RWPE2 (cell line): ENCODE measurements at regions not wholly inside any gene's neighbourhood (a gene's known extent, or its start where the extent isn't known, plus 50 kb on each side); places are given as distances from the start of the nearest gene placed in this dataset.

ENCODE experiments used
- ATAC-seq: fragments of 200-7000 bp; cut with Tn5 transposase; 3 replicates; pipeline ENCODE4 v1.9.1; 2021; ENCODE audit warnings: low read depth
- DNase-seq: peaks from one replicate; pipeline ENCODE4 v3.0.0-alpha.2; 2020; ENCODE audit warnings: low spot score
- H3K27ac ChIP-seq: fragments of 450-650 bp; 2 replicates; pipeline ENCODE4 v1.5.1; 2017; ENCODE audit warnings: mild to moderate bottlenecking; ENCODE audit not compliant: poor library complexity, severe bottlenecking
- H3K27me3 ChIP-seq: fragments of 250-450 bp; sonication (Bioruptor Pico); 2 replicates; pipeline ENCODE4 v1.5.1; 2021; ENCODE audit warnings: mild to moderate bottlenecking, moderate library complexity; ENCODE audit not compliant: insufficient read depth, poor library complexity, severe bottlenecking
- H3K36me3 ChIP-seq: fragments of 250-450 bp; sonication (Bioruptor Pico); 2 replicates; pipeline ENCODE4 v1.5.1; 2020; ENCODE audit warnings: low read depth, mild to moderate bottlenecking, moderate library complexity
- H3K4me1 ChIP-seq: fragments of 250-450 bp; sonication (Bioruptor Pico); 2 replicates; pipeline ENCODE4 v1.5.1; 2021; ENCODE audit warnings: mild to moderate bottlenecking, moderate library complexity; ENCODE audit not compliant: insufficient read depth, poor library complexity, severe bottlenecking
- H3K4me3 ChIP-seq: fragments of 250-450 bp; sonication (Bioruptor Pico); 2 replicates; pipeline ENCODE4 v1.5.1; 2021; ENCODE audit warnings: mild to moderate bottlenecking, moderate library complexity; ENCODE audit not compliant: severe bottlenecking
- H3K9me3 ChIP-seq: fragments of 250-450 bp; sonication (Bioruptor Pico); 2 replicates; pipeline ENCODE4 v1.5.1; 2021; ENCODE audit warnings: mild to moderate bottlenecking, moderate library complexity; ENCODE audit not compliant: severe bottlenecking
- TF ChIP-seq, protein P1 (sequence below): fragments of 450-650 bp; IDR thresholded peaks from one replicate; pipeline ENCODE4 v1.5.1; 2017; ENCODE audit warnings: mild to moderate bottlenecking, moderate library complexity; ENCODE audit not compliant: poor library complexity, severe bottlenecking

DNA sequence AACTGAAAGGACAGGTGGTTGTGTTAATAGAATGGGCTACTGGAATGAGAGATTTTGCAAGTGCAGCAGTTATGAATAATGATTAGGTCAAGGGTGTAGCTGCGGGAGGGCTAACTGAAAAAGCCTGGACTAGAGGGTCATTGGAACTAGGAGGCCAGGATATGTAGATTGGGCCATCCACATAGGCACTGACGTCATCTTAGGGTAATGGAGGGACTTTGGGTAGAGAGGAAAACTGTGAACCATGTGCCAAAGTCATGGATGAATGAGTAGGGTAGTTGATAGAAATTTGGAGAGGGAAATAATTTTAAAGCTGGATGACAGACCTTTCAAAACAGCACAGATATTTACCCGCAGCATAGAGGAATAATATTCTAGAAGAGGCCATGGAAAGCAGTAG, 123.6 kb upstream of the SLITRK2 start:
- Histone ChIP-seq H3K4me3 (no peak overlapping the region), H3K36me3 (no peaks in the 10 kb centered on the region), H3K27ac (no peak overlapping the region), H3K4me1 (no peaks in the 10 kb centered on the region), H3K27me3 (no peaks in the 10 kb centered on the region), H3K9me3 (no peaks in the 10 kb centered on the region)
- no peak for DNase-seq
- no peak for ATAC-seq
- TF ChIP-seq, protein P1, sequence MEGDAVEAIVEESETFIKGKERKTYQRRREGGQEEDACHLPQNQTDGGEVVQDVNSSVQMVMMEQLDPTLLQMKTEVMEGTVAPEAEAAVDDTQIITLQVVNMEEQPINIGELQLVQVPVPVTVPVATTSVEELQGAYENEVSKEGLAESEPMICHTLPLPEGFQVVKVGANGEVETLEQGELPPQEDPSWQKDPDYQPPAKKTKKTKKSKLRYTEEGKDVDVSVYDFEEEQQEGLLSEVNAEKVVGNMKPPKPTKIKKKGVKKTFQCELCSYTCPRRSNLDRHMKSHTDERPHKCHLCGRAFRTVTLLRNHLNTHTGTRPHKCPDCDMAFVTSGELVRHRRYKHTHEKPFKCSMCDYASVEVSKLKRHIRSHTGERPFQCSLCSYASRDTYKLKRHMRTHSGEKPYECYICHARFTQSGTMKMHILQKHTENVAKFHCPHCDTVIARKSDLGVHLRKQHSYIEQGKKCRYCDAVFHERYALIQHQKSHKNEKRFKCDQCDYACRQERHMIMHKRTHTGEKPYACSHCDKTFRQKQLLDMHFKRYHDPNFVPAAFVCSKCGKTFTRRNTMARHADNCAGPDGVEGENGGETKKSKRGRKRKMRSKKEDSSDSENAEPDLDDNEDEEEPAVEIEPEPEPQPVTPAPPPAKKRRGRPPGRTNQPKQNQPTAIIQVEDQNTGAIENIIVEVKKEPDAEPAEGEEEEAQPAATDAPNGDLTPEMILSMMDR, result no peak

DNA sequence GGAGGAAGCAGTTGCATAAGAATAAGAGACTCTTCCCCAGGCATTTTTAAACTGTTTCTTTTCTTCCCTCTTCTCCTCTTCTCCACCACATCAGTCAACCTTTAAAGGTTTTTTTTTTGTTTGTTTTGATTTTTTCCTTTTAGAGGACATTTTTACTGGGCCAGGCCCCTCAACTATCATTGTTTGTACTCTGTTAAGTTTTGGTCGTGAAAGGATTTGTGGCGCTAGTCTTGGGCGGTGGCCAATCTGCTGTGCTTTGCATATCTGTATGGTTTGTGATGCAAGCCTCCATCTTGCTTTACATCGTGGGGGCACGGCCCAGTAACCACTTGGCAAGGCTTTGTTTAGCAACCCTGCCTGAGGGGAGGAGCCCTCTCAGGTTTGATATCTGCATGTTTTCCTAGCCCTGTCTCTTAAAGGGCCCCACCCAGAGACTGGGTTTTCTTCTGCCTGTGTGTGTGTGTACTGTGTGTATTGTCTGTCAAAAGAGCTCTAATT, 101.9 kb upstream of the SLITRK2 start:
- Histone ChIP-seq H3K9me3 (no peaks in the 10 kb centered on the region), H3K4me1 (no peaks in the 10 kb centered on the region), H3K36me3 (no peaks in the 10 kb centered on the region), H3K27ac (no peak overlapping the region), H3K4me3 (no peak overlapping the region), H3K27me3 (no peaks in the 10 kb centered on the region)
- DNase-seq (no peak), ATAC-seq (no peak)
- TF ChIP-seq, protein P1, result no peak

DNA sequence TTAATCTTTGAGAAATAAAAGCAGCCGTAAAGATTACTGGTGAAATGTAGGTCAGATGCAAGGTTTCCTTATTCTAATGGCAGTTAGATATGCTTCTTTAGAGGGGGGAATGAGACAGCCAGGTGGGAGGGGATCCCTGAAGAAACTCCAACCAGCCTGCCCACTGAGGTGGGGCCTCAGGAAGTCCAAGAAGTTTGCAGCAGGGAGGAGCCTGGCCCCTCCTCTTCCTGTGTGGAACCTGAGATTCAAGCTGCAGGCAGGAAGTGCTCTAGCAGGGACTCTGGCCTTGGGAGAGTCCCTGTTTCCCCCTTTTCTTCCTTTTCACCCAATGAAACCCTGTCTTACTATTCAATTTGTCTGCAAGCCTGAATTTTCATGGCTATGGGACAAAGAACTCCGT, 101.4 kb upstream of the SLITRK2 start:
- Histone ChIP-seq H3K4me3 (no peak overlapping the region), H3K36me3 (no peaks in the 10 kb centered on the region), H3K27me3 (no peaks in the 10 kb centered on the region), H3K27ac (no peak overlapping the region), H3K4me1 (no peaks in the 10 kb centered on the region), H3K9me3 (no peaks in the 10 kb centered on the region)
- DNase-seq (no peak), ATAC-seq (no peak)
- TF ChIP-seq, protein P1, result no peak

- TF ChIP-seq, protein P1, result no peak
- no peak for DNase-seq
- Histone ChIP-seq H3K9me3 (no peaks in the 10 kb centered on the region), H3K4me3 (no peak overlapping the region), H3K4me1 (no peaks in the 10 kb centered on the region), H3K27ac (no peak overlapping the region), H3K27me3 (no peaks in the 10 kb centered on the region), H3K36me3 (no peaks in the 10 kb centered on the region)
- no peak for ATAC-seq
Measured at GRCh38 chrX:145727476-145727875, 90.2 kb upstream of the SLITRK2 start.

DNA sequence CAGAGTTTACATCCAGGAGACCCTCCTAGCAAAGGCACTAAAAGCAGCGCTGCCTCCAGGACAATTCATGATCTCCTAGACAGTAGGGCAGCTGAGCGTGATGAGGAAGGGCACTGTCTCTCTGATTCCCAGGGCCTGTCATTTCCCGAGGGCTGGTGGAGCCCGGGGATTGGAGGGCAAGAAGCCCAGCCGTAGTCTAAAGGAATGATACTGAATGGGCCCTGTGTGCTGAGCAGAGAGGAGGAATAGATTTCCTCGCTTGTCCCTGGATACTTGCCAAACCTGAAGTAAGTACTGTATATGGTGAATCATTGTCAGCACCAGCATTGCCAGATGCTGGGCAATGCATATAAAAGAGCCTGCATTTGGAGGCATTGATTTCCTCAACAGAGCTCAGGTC, 88.0 kb upstream of the SLITRK2 start:
- Histone ChIP-seq H3K4me1 (no peaks in the 10 kb centered on the region), H3K27ac (no peak overlapping the region), H3K9me3 (no peaks in the 10 kb centered on the region), H3K36me3 (no peaks in the 10 kb centered on the region), H3K27me3 (no peaks in the 10 kb centered on the region), H3K4me3 (no peak overlapping the region)
- ATAC-seq, result peak; percentile 83
- TF ChIP-seq, protein P1, result no peak
- no peak for DNase-seq
